ENCODE measurements at regions not wholly inside any gene's neighbourhood (a gene's known extent, or its start where the extent isn't known, plus 50 kb on each side); places are given as distances from the start of the nearest gene placed in this dataset.

GRCh38 chr9:106682420-106682819 is 180.5 kb upstream of the ZNF462 start:
- no peak for DNase-seq

GRCh38 chr9:106683454-106683853 is 179.5 kb upstream of the ZNF462 start:
- DNase-seq, result no peak

- DNase-seq, result no peak
These were observed 177.8 kb upstream of the ZNF462 start for GRCh38 chr9:106684940-106685695.

- no peak for DNase-seq
These were observed 173.9 kb upstream of the ZNF462 start for GRCh38 chr9:106689089-106689488.

- DNase-seq, result no peak
These were observed 171.3 kb upstream of the ZNF462 start for GRCh38 chr9:106691627-106692026.

- DNase-seq, result no peak
These were observed 169.4 kb upstream of the ZNF462 start for GRCh38 chr9:106693558-106693957.

- DNase-seq, result no peak
These were observed 166.2 kb upstream of the ZNF462 start for GRCh38 chr9:106696804-106697203.

GRCh38 chr9:106697390-106697749 is 165.6 kb upstream of the ZNF462 start:
- no peak for DNase-seq

GRCh38 chr9:106697750-106698502 is 165.0 kb upstream of the ZNF462 start:
- DNase-seq, result peak; percentile 30

- no peak for DNase-seq
These were observed 162.3 kb upstream of the ZNF462 start for GRCh38 chr9:106700676-106701075.

GRCh38 chr9:106701611-106702010 is 161.4 kb upstream of the ZNF462 start:
- no peak for DNase-seq

- no peak for DNase-seq
These were observed 158.8 kb upstream of the ZNF462 start for GRCh38 chr9:106704056-106704615.

GRCh38 chr9:106707291-106707690 is 155.7 kb upstream of the ZNF462 start:
- DNase-seq, result no peak

- no peak for DNase-seq
These were observed 155.1 kb upstream of the ZNF462 start for GRCh38 chr9:106707738-106708474.

- DNase-seq, result no peak
These were observed 154.4 kb upstream of the ZNF462 start for GRCh38 chr9:106708475-106709146.

- DNase-seq, result no peak
These were observed 150.7 kb upstream of the ZNF462 start for GRCh38 chr9:106712279-106712678.

- no peak for DNase-seq
These were observed 149.8 kb upstream of the ZNF462 start for GRCh38 chr9:106713206-106713605.

GRCh38 chr9:106716820-106717219 is 146.1 kb upstream of the ZNF462 start:
- DNase-seq, result no peak

GRCh38 chr9:106717686-106718085 is 145.3 kb upstream of the ZNF462 start:
- DNase-seq, result no peak

- DNase-seq, result no peak
These were observed 144.0 kb upstream of the ZNF462 start for GRCh38 chr9:106718936-106719335.

- no peak for DNase-seq
These were observed 140.8 kb upstream of the ZNF462 start for GRCh38 chr9:106722051-106722753.

- no peak for DNase-seq
These were observed 139.0 kb upstream of the ZNF462 start for GRCh38 chr9:106723926-106724325.

Measured in retina (tissue), 1 donor.